Body of pancreas (tissue), 4 donors: ENCODE measurements at regions not wholly inside any gene's neighbourhood (a gene's known extent, or its start where the extent isn't known, plus 50 kb on each side); places are given as distances from the start of the nearest gene placed in this dataset.

Experiments
- ATAC-seq: fragments of 150-250 bp; one replicate; pipeline ENCODE4 v1.9.1; 2016
- DNase-seq, 4 donors: peaks; one replicate each; pipeline ENCODE4 v3.0.0-alpha.2; 2019
- H3K27ac ChIP-seq, 4 donors: fragments of 200-600 bp; sonication (generic); 1 replicate in 3 of 4; 2 replicates in 1 of 4; pipeline versions ENCODE4 v1.5.1 to v1.6.1; 2016 to 2019; ENCODE audit warnings: mild to moderate bottlenecking in 1 of 4, mixed read lengths in 1 of 4, moderate library complexity in 1 of 4
- H3K27me3 ChIP-seq, 2 donors: fragments of 200-600 bp; sonication (generic); one replicate each; pipeline ENCODE4 v1.6.0; 2016; ENCODE audit warnings: mild to moderate bottlenecking in 1 of 2
- H3K36me3 ChIP-seq, 2 donors: fragments of 200-600 bp; sonication (generic); replicated peaks in 1 of 2; 2 replicates each; pipeline ENCODE4 v1.5.1; 2016; ENCODE audit warnings: low read depth in 2 of 2; ENCODE audit not compliant: insufficient read depth in 1 of 2
- H3K4me1 ChIP-seq: fragments of 200-600 bp; sonication (generic); one replicate; pipeline ENCODE4 v1.6.0; 2016
- H3K4me3 ChIP-seq, 2 donors: fragments of 200-600 bp; sonication (generic); 1 replicate in 1 of 2; 2 replicates in 1 of 2; pipeline ENCODE4 v1.5.1; 2016 to 2019
- H3K9me3 ChIP-seq, 3 donors: fragments of 200-600 bp; sonication (generic); 1 replicate in 2 of 3; 2 replicates in 1 of 3; pipeline ENCODE4 v1.5.1; 2016
- CTCF ChIP-seq, 7 experiments: fragments of 450-650 bp in 4 of 7; fragments of 200-600 bp in 3 of 7; sonication (generic) in 3 of 7; IDR thresholded peaks; one replicate each; pipeline ENCODE4 v1.5.1; 2016 to 2019; ENCODE audit warnings: antibody characterized with exemption in 7 of 7
- POLR2A ChIP-seq, 3 donors: fragments of 450-650 bp; IDR thresholded peaks; one replicate each; pipeline ENCODE4 v1.6.1; 2016; ENCODE audit warnings: antibody characterized with exemption in 3 of 3, mild to moderate bottlenecking in 2 of 3
- WGBS, 2 donors: methylation state at CpG; one replicate each; pipeline ENCODE4 v1.1.5; 2017; 5-methylcytosine and 5-hydroxymethylcytosine counted together
- intact Hi-C: fragments of 100-400 bp; cut with DNase I; formaldehyde crosslinking; loops from one replicate; pipeline ENCODE4 v1.15.1; 2023

- WGBS, 2 donors = 4% methylated on average over 2 of the region's 2 CpGs
- DNase-seq (no peak), ATAC-seq (no peak)
- Histone ChIP-seq H3K4me1 (no peaks in the 10 kb centered on the region), H3K9me3 (no peaks in the 10 kb centered on the region), H3K27me3 (no peaks in the 10 kb centered on the region), H3K27ac (no peak overlapping the region), H3K4me3 (no peak overlapping the region), H3K36me3 (no peaks in the 10 kb centered on the region)
- intact Hi-C loops = no loop called here
- no peak for TF ChIP-seq POLR2A (IDR thresholded peaks at IDR 0.05)
- TF ChIP-seq CTCF (IDR thresholded peaks at IDR 0.05) = no peak
These were observed 188.6 kb upstream of the ISL1 start for GRCh38 chr5:51194671-51195070.

- H3K27ac ChIP-seq = no peak overlapping the region
- DNase-seq (no peak), ATAC-seq (no peak)
- no peaks in the 10 kb centered on the region for H3K36me3 ChIP-seq
- no peak overlapping the region for H3K4me3 ChIP-seq
- 44 to 53% methylated on average over 6 of the region's 6 CpGs for WGBS, 2 donors
- no peaks in the 10 kb centered on the region for H3K27me3 ChIP-seq
- no peaks in the 10 kb centered on the region for H3K4me1 ChIP-seq
- TF ChIP-seq POLR2A (IDR thresholded peaks at IDR 0.05) (no peak), CTCF (IDR thresholded peaks at IDR 0.05) (no peak)
- no peaks in the 10 kb centered on the region for H3K9me3 ChIP-seq
- intact Hi-C loops = no loop called here
These were observed 182.2 kb upstream of the ISL1 start for GRCh38 chr5:51201024-51201423.

GRCh38 chr5:51201708-51202107, 181.5 kb upstream of the ISL1 start:
- DNase-seq (no peak), ATAC-seq (no peak)
- H3K36me3 ChIP-seq = no peaks in the 10 kb centered on the region
- no peaks in the 10 kb centered on the region for H3K27me3 ChIP-seq
- H3K9me3 ChIP-seq = no peaks in the 10 kb centered on the region
- H3K4me1 ChIP-seq = no peaks in the 10 kb centered on the region
- intact Hi-C loops = no loop called here
- no peak overlapping the region for H3K4me3 ChIP-seq
- TF ChIP-seq POLR2A (IDR thresholded peaks at IDR 0.05) (no peak), CTCF (IDR thresholded peaks at IDR 0.05) (no peak)
- H3K27ac ChIP-seq = no peak overlapping the region
- 51 to 55% methylated on average over 1 of the region's 1 CpG for WGBS, 2 donors

- 40 to 60% methylated on average over 2 of the region's 2 CpGs for WGBS, 2 donors
- no peaks in the 10 kb centered on the region for H3K4me1 ChIP-seq
- no peak overlapping the region for H3K27ac ChIP-seq
- no peaks in the 10 kb centered on the region for H3K9me3 ChIP-seq
- intact Hi-C loops = no loop called here
- no peaks in the 10 kb centered on the region for H3K27me3 ChIP-seq
- DNase-seq (no peak), ATAC-seq (no peak)
- no peaks in the 10 kb centered on the region for H3K36me3 ChIP-seq
- H3K4me3 ChIP-seq = no peak overlapping the region
- no peak for TF ChIP-seq CTCF (IDR thresholded peaks at IDR 0.05)
- no peak for TF ChIP-seq POLR2A (IDR thresholded peaks at IDR 0.05)
These were observed 181.1 kb upstream of the ISL1 start for GRCh38 chr5:51202161-51202560.

GRCh38 chr5:51203598-51203997, 179.7 kb upstream of the ISL1 start:
- TF ChIP-seq CTCF (IDR thresholded peaks at IDR 0.05) (no peak), POLR2A (IDR thresholded peaks at IDR 0.05) (no peak)
- no peak for ATAC-seq
- 32 to 35% methylated on average over 1 of the region's 1 CpG for WGBS, 2 donors
- no peak overlapping the region for H3K27ac ChIP-seq
- H3K4me1 ChIP-seq = no peaks in the 10 kb centered on the region
- intact Hi-C loops = no loop called here
- DNase-seq = no peak
- H3K36me3 ChIP-seq = no peaks in the 10 kb centered on the region
- no peak overlapping the region for H3K4me3 ChIP-seq
- no peaks in the 10 kb centered on the region for H3K9me3 ChIP-seq
- no peaks in the 10 kb centered on the region for H3K27me3 ChIP-seq
